ENCODE measurements at regions not wholly inside any gene's neighbourhood (a gene's known extent, or its start where the extent isn't known, plus 50 kb on each side); places are given as distances from the start of the nearest gene placed in this dataset.

GRCh38 chrX:20973038-20973437 lies 401.2 kb upstream of the CNKSR2 start (continued):
- TF ChIP-seq NFIC (IDR thresholded peaks at IDR 0.05) (no peak), FOXO4 (CRISPR knock-in tag; IDR thresholded peaks at IDR 0.05) (no peak), TFE3 (CRISPR knock-in tag; IDR thresholded peaks at IDR 0.05) (no peak), SFPQ (IDR thresholded peaks at IDR 0.05; ENCODE audit: low read depth, low read length) (no peak)

- WGBS (ENCODE audit: insufficient coverage, low coverage, missing lambda C conversion rate), result 0% methylated on average over 4 of the region's 4 CpGs
- CTCF ChIA-PET (ENCODE audit: low intra/inter-chr PET ratio), result no interaction called here
- no peak for TF ChIP-seq POLR3A (IDR thresholded peaks at IDR 0.05; ENCODE audit: borderline replicate concordance, extremely low read depth, insufficient read depth, insufficient read length)
- no peak for TF ChIP-seq KLF13 (tag; IDR thresholded peaks at IDR 0.05; ENCODE audit: borderline replicate concordance, low read depth)
- no peak for TF ChIP-seq RBM15 (IDR thresholded peaks at IDR 0.05; ENCODE audit: insufficient read depth, low read length)
- no peak for TF ChIP-seq PML (IDR thresholded peaks at IDR 0.05; ENCODE audit: low read length)
- no peak for TF ChIP-seq RREB1 (CRISPR knock-in tag; IDR thresholded peaks at IDR 0.05)
These were observed 403.0 kb upstream of the CNKSR2 start for GRCh38 chrX:20971250-20971649.

More at GRCh38 chrX:20971250-20971649, 403.0 kb upstream of the CNKSR2 start:
- ATAC-seq (no peak), FAIRE-seq (no peak), DNase-seq (ENCODE audit: extremely low read depth in 1 of 4, low spot score in 3 of 4) (no peak)
- no peak overlapping the region for H3K9ac ChIP-seq (ENCODE audit: insufficient read depth in 1 of 2, low read depth in 2 of 2, low read length in 2 of 2)
- no peak overlapping the region for H2AFZ ChIP-seq (ENCODE audit: low read depth, low read length)
- no peaks in the 10 kb centered on the region for H4K20me1 ChIP-seq (replicated peaks; ENCODE audit: control insufficient read depth, insufficient read depth, low read length)
- POLR2A ChIA-PET, result no interaction called here
- no peaks in the 10 kb centered on the region for H3K36me3 ChIP-seq (ENCODE audit: control insufficient read depth, insufficient read depth, low read length)
- H3K9me3 ChIP-seq (replicated peaks; ENCODE audit: control insufficient read depth, insufficient read depth, low read depth, low read length), result no peaks in the 10 kb centered on the region
- no peak overlapping the region for H3K4me3 ChIP-seq
- no peaks in the 10 kb centered on the region for H3K27me3 ChIP-seq (ENCODE audit: control insufficient read depth in 2 of 2, insufficient read depth in 2 of 2, low read length in 2 of 2)
- in situ Hi-C loops (cut with MboI) (no loop called here), intact Hi-C loops (cut with micrococcal nuclease) (no loop called here)
- H3K79me2 ChIP-seq (ENCODE audit: control insufficient read depth, insufficient read depth, low read length), result no peaks in the 10 kb centered on the region
- BruUV-seq (replicated peaks), result no TSS peak
- no peaks in the 10 kb centered on the region for H3K4me1 ChIP-seq (replicated peaks in 1 of 2; ENCODE audit: control insufficient read depth in 2 of 2, insufficient read depth in 2 of 2, low read length in 2 of 2)
- no peaks in the 10 kb centered on the region for H3K9me1 ChIP-seq (ENCODE audit: control insufficient read depth, insufficient read depth, low read length)
- H3K4me2 ChIP-seq (ENCODE audit: insufficient read depth, low read length), result no peak overlapping the region
- H3K27ac ChIP-seq (ENCODE audit: extremely low read depth, low read depth, low read length), result no peak overlapping the region

Data from K562 (cell line).